Keratinocyte (primary cell): ENCODE measurements at regions not wholly inside any gene's neighbourhood (a gene's known extent, or its start where the extent isn't known, plus 50 kb on each side); places are given as distances from the start of the nearest gene placed in this dataset.

Source experiments
- EZH2 ChIP-seq: IDR thresholded peaks from one replicate; pipeline ENCODE4 v1.6.1; 2012; ENCODE audit warnings: inconsistent platforms, mild to moderate bottlenecking, low read length, moderate library complexity
- TF ChIP-seq, protein P1 (sequence below), 3 experiments: IDR thresholded peaks in 1 of 3; conservative IDR thresholded peaks in 1 of 3; optimal IDR thresholded peaks in 1 of 3; 2 replicates in 2 of 3; 3 replicates in 1 of 3; pipeline versions ENCODE3 to v1.5.1; 2011; ENCODE audit warnings: low read length in 3 of 3, mild to moderate bottlenecking in 3 of 3, moderate library complexity in 2 of 3, control low read depth in 1 of 3, inconsistent platforms in 1 of 3; ENCODE audit not compliant: insufficient read depth in 2 of 3; ENCODE audit errors: extremely low read depth in 1 of 3

DNA sequence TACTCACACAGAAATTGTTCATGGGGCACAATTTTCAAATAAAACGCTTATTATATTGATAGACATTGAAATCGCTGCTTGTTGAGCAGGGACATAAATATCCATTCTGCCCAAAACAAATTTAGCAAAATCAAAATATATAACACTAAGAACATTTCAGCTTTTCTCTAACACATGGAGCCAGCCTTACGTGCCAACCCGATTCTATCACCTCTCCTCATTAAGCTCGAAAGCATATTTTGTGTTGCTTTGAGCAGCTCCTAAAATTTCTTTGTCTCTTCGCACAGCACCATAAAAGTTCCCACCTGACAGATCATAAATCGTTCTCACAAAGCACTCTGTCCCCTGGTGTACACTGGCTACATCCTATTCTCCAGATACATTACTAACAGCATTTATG is 1034.4 kb upstream of the KLHL29 start:
- TF ChIP-seq, protein P1, sequence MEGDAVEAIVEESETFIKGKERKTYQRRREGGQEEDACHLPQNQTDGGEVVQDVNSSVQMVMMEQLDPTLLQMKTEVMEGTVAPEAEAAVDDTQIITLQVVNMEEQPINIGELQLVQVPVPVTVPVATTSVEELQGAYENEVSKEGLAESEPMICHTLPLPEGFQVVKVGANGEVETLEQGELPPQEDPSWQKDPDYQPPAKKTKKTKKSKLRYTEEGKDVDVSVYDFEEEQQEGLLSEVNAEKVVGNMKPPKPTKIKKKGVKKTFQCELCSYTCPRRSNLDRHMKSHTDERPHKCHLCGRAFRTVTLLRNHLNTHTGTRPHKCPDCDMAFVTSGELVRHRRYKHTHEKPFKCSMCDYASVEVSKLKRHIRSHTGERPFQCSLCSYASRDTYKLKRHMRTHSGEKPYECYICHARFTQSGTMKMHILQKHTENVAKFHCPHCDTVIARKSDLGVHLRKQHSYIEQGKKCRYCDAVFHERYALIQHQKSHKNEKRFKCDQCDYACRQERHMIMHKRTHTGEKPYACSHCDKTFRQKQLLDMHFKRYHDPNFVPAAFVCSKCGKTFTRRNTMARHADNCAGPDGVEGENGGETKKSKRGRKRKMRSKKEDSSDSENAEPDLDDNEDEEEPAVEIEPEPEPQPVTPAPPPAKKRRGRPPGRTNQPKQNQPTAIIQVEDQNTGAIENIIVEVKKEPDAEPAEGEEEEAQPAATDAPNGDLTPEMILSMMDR (optimal IDR thresholded peaks at IDR 0.05 in 1 of 3, IDR thresholded peaks at IDR 0.05 in 1 of 3, conservative IDR thresholded peaks at IDR 0.05 in 1 of 3; ENCODE audit: extremely low read depth in 1 of 3, insufficient read depth in 2 of 3, low read length in 3 of 3): no peak
- TF ChIP-seq EZH2: no peak
